Adrenal gland (tissue), 5 donors: ENCODE measurements at regions not wholly inside any gene's neighbourhood (a gene's known extent, or its start where the extent isn't known, plus 50 kb on each side); places are given as distances from the start of the nearest gene placed in this dataset.

Source experiments
- CTCF ChIP-seq, 6 experiments: fragments of 450-650 bp in 4 of 6; fragments of 200-600 bp in 2 of 6; sonication (generic) in 1 of 6; IDR thresholded peaks; 1 replicate in 5 of 6; 2 replicates in 1 of 6; pipeline versions ENCODE4 v1.5.1 to v1.8.0; 2016 to 2021; ENCODE audit warnings: antibody characterized with exemption in 6 of 6, mild to moderate bottlenecking in 2 of 6, moderate library complexity in 1 of 6
- POLR2A ChIP-seq, 2 donors: fragments of 450-650 bp; IDR thresholded peaks; one replicate each; pipeline ENCODE4 v1.6.1; 2017; ENCODE audit warnings: antibody characterized with exemption in 2 of 2, mild to moderate bottlenecking in 2 of 2, moderate library complexity in 1 of 2
- donor health status: DM: no; HTN: no; CAD: no.

GRCh38 chr6:47974106-47974505, 136.9 kb downstream of the PTCHD4 start:
- TF ChIP-seq CTCF (IDR thresholded peaks at IDR 0.05) (no peak), POLR2A (IDR thresholded peaks at IDR 0.05) (no peak)
